Suprapubic skin (tissue), 4 donors: ENCODE measurements at regions not wholly inside any gene's neighbourhood (a gene's known extent, or its start where the extent isn't known, plus 50 kb on each side); places are given as distances from the start of the nearest gene placed in this dataset.

ENCODE experiments used
- DNase-seq, 2 donors: peaks; one replicate each; pipeline ENCODE4 v3.0.0-alpha.2; 2019; ENCODE audit warnings: low spot score in 2 of 2
- H3K27ac ChIP-seq: fragments of 200-600 bp; sonication (generic); one replicate; pipeline ENCODE4 v1.5.1; 2019
- H3K27me3 ChIP-seq: fragments of 200-600 bp; sonication (generic); one replicate; pipeline ENCODE4 v1.5.1; 2019
- H3K36me3 ChIP-seq: fragments of 200-600 bp; sonication (generic); one replicate; pipeline ENCODE4 v1.5.1; 2019
- H3K4me1 ChIP-seq: fragments of 200-600 bp; sonication (generic); one replicate; pipeline ENCODE4 v1.5.1; 2019
- H3K4me3 ChIP-seq: fragments of 200-600 bp; sonication (generic); one replicate; pipeline ENCODE4 v1.5.1; 2019; ENCODE audit warnings: mild to moderate bottlenecking
- H3K9me3 ChIP-seq: fragments of 200-600 bp; sonication (generic); one replicate; pipeline ENCODE4 v1.5.1; 2019
- CTCF ChIP-seq, 2 donors: fragments of 200-600 bp in 1 of 2; fragments of 450-650 bp in 1 of 2; sonication (generic) in 1 of 2; IDR thresholded peaks; one replicate each; pipeline ENCODE4 v1.5.1; 2016 to 2019; ENCODE audit warnings: antibody characterized with exemption in 2 of 2, mild to moderate bottlenecking in 1 of 2, moderate library complexity in 1 of 2
- EP300 ChIP-seq: sonication (generic); formaldehyde crosslinking; IDR thresholded peaks from one replicate; pipeline ENCODE4 v1.6.1; 2017; ENCODE audit warnings: antibody characterized with exemption
- POLR2A ChIP-seq, 2 donors: fragments of 450-650 bp; IDR thresholded peaks; one replicate each; pipeline ENCODE4 v1.6.1; 2017; ENCODE audit warnings: antibody characterized with exemption in 2 of 2, mild to moderate bottlenecking in 2 of 2, moderate library complexity in 2 of 2
- POLR2AphosphoS5 ChIP-seq, 3 donors: sonication (generic); formaldehyde crosslinking; IDR thresholded peaks; one replicate each; pipeline ENCODE4 v1.6.1; 2017; ENCODE audit warnings: antibody characterized with exemption in 3 of 3
- WGBS: methylation state at CpG from one replicate; pipeline ENCODE4 v1.1.5; 2018; 5-methylcytosine and 5-hydroxymethylcytosine counted together

DNA sequence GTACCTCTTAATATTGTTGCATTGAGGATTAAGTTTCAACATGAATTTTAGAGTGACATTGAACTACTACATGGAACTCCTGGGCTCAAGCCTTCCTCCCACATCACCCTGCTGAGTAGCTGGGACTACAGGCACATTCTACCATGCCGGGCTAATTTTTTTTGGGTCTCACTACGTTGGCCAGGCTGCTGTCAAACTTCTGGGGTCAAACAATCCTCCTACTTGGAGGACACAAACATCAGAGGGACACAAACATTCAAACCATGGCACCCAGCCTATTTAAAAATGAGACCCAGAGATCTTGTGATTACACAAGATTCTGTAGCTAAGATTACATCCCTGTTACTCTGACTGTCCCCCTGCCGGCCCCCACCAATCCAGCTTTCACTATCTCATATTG is 180.9 kb downstream of the KCNRG start:
- Histone ChIP-seq H3K27ac (no peak overlapping the region), H3K36me3 (no peaks in the 10 kb centered on the region), H3K27me3 (no peaks in the 10 kb centered on the region), H3K4me1 (no peaks in the 10 kb centered on the region), H3K9me3 (no peaks in the 10 kb centered on the region), H3K4me3 (no peak overlapping the region)
- no peak for DNase-seq
- WGBS, result 72% methylated on average over 3 of the region's 3 CpGs
- TF ChIP-seq EP300, result no peak
- TF ChIP-seq POLR2AphosphoS5 (IDR thresholded peaks at IDR 0.05), result no peak
- no peak for TF ChIP-seq POLR2A (IDR thresholded peaks at IDR 0.05)
- TF ChIP-seq CTCF (IDR thresholded peaks at IDR 0.05), result no peak

- no peak for DNase-seq
- Histone ChIP-seq H3K9me3 (no peaks in the 10 kb centered on the region), H3K27me3 (no peaks in the 10 kb centered on the region), H3K36me3 (no peaks in the 10 kb centered on the region), H3K27ac (no peak overlapping the region), H3K4me1 (no peaks in the 10 kb centered on the region), H3K4me3 (no peak overlapping the region)
- TF ChIP-seq POLR2AphosphoS5 (IDR thresholded peaks at IDR 0.05) (no peak), CTCF (IDR thresholded peaks at IDR 0.05) (no peak), EP300 (no peak), POLR2A (IDR thresholded peaks at IDR 0.05) (no peak)
- WGBS, result 77% methylated on average over 2 of the region's 2 CpGs
Observed at GRCh38 chr13:50197705-50198104, 182.5 kb downstream of the KCNRG start.

DNA sequence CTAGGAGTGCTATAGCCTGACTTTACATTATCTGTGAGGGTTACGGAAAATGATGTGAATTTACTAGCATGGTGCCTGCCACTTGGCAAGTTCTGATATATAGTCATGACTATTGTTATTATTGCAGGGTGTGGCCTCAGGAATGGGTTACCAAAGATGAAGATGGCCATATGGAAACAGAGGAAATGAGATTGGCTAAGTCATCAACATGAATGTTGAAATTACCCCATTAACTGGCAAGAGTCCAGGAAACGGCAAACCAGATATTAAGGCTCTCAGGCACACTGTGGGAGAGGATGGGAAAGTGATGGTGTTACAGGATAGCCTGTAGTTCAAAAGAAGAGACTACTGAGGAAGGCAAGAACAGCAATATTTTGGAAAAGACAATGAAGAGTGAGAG is 183.3 kb downstream of the KCNRG start:
- 59% methylated on average over 2 of the region's 2 CpGs for WGBS
- H3K4me3 ChIP-seq, result no peak overlapping the region
- H3K9me3 ChIP-seq, result no peaks in the 10 kb centered on the region
- no peak for TF ChIP-seq EP300
- TF ChIP-seq POLR2AphosphoS5 (IDR thresholded peaks at IDR 0.05), result no peak
- no peak for TF ChIP-seq POLR2A (IDR thresholded peaks at IDR 0.05)
- TF ChIP-seq CTCF (IDR thresholded peaks at IDR 0.05), result no peak
- H3K36me3 ChIP-seq, result no peaks in the 10 kb centered on the region
- H3K4me1 ChIP-seq, result no peaks in the 10 kb centered on the region
- DNase-seq, result no peak
- no peaks in the 10 kb centered on the region for H3K27me3 ChIP-seq
- H3K27ac ChIP-seq, result no peak overlapping the region

GRCh38 chr13:50200569-50200968 is 185.3 kb downstream of the KCNRG start:
- TF ChIP-seq POLR2AphosphoS5 (IDR thresholded peaks at IDR 0.05) (no peak), CTCF (IDR thresholded peaks at IDR 0.05) (no peak), EP300 (no peak), POLR2A (IDR thresholded peaks at IDR 0.05) (no peak)
- H3K27me3 ChIP-seq, result no peaks in the 10 kb centered on the region
- no peaks in the 10 kb centered on the region for H3K36me3 ChIP-seq
- H3K9me3 ChIP-seq, result no peaks in the 10 kb centered on the region
- H3K4me3 ChIP-seq, result no peak overlapping the region
- no peak overlapping the region for H3K27ac ChIP-seq
- 68% methylated on average over 3 of the region's 3 CpGs for WGBS
- H3K4me1 ChIP-seq, result no peaks in the 10 kb centered on the region
- DNase-seq, result no peak

DNA sequence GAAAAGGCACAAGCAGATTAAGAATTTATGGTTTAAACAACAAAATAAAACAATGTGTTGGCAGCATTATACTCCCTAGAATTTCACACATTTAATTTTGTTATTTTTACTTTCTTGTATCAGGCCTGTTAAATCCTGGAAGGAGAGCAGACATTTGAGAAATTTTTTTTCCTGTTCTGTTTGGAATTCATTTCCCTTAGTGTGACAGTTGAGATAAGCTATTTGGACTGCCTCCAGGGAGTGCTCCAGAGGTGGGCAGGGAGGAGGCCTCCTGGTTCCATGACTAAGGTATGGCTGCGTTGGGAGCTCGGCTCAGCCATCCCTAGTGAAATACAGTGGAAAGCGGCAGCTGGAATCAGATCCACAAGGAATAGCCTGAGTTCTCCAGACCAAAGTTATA is 185.7 kb downstream of the KCNRG start:
- DNase-seq, result no peak
- TF ChIP-seq POLR2AphosphoS5 (IDR thresholded peaks at IDR 0.05) (no peak), POLR2A (IDR thresholded peaks at IDR 0.05) (no peak), CTCF (IDR thresholded peaks at IDR 0.05) (no peak), EP300 (no peak)
- Histone ChIP-seq H3K4me1 (no peaks in the 10 kb centered on the region), H3K36me3 (no peaks in the 10 kb centered on the region), H3K27me3 (no peaks in the 10 kb centered on the region), H3K27ac (no peak overlapping the region), H3K9me3 (no peaks in the 10 kb centered on the region), H3K4me3 (no peak overlapping the region)
- WGBS, result 96% methylated on average over 3 of the region's 3 CpGs
